WERI-Rb-1 (cell line): ENCODE measurements at regions not wholly inside any gene's neighbourhood (a gene's known extent, or its start where the extent isn't known, plus 50 kb on each side); places are given as distances from the start of the nearest gene placed in this dataset.
"Not testable (repeated sequence)": the region's sequence is repeated elsewhere in the genome, so short reads cannot be mapped to it uniquely, and the experiment has no call there.

ENCODE experiments used
- DNase-seq: peaks from one replicate; pipeline ENCODE4 v3.0.0-alpha.2; 2020
- H3K27ac ChIP-seq: fragments of 250-450 bp; sonication (Bioruptor Pico); 2 replicates; pipeline ENCODE4 v1.5.1; 2020; ENCODE audit warnings: mild to moderate bottlenecking, moderate library complexity
- H3K27me3 ChIP-seq: fragments of 250-450 bp; sonication (Bioruptor Pico); 2 replicates; pipeline ENCODE4 v1.5.1; 2021; ENCODE audit warnings: mild to moderate bottlenecking, low read depth, moderate library complexity; ENCODE audit not compliant: insufficient read depth, severe bottlenecking
- H3K36me3 ChIP-seq: fragments of 250-450 bp; sonication (Bioruptor Pico); 2 replicates; pipeline ENCODE4 v1.5.1; 2020; ENCODE audit warnings: mild to moderate bottlenecking, moderate library complexity
- H3K4me3 ChIP-seq: 2 replicates; pipeline ENCODE4 v1.5.1; 2011; ENCODE audit warnings: low read depth, mild to moderate bottlenecking, control low read depth, low read length
- H3K9me3 ChIP-seq: fragments of 250-450 bp; sonication (Bioruptor Pico); 2 replicates; pipeline ENCODE4 v1.5.1; 2021; ENCODE audit warnings: mild to moderate bottlenecking, moderate library complexity; ENCODE audit not compliant: severe bottlenecking
- CTCF ChIP-seq: IDR thresholded peaks from 2 replicates; pipeline ENCODE4 v1.5.1; 2011; ENCODE audit warnings: low read depth, mild to moderate bottlenecking, control low read depth, inconsistent platforms, low read length

GRCh38 chr4:167989815-167990214, 102.5 kb upstream of the ANXA10 start:
- no peak overlapping the region for H3K4me3 ChIP-seq
- no peak overlapping the region for H3K27ac ChIP-seq
- no peaks in the 10 kb centered on the region for H3K36me3 ChIP-seq
- no peaks in the 10 kb centered on the region for H3K9me3 ChIP-seq
- TF ChIP-seq CTCF = no peak
- H3K27me3 ChIP-seq = no peaks in the 10 kb centered on the region
- no peak for DNase-seq

- not testable (repeated sequence) for H3K4me3 ChIP-seq, H3K36me3 ChIP-seq, H3K9me3 ChIP-seq, DNase-seq, H3K27me3 ChIP-seq, H3K27ac ChIP-seq
Observed at GRCh38 chr4:168008112-168008511, 84.2 kb upstream of the ANXA10 start.

DNA sequence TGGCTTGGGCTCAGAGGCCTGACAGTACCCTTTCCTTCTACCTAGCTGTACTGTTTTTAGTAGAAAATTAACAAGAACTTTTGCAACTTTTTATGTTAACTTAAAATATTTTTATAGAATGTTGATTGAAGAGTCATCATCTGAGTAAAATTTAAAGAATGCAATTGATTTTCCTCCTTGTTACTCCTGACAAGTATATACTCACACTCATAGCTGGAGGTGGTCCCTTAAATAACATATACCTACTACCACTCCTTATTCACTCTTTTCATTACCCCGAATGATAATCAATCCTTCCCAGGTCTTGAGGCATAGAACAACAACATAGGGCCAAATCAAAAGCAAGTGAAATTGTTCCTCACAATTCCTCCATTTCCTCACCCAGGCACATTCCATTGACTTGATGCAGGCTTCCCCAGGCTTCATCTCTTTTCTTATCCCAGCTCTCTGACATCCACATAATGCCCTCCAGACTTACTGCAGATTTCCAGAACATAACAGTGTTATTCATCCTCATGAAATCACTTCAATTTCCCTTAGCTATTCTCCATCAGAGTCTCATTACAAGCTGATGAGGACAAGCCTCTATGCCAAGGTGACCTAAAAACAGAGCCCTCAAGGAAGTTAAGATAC, 73.2 kb upstream of the ANXA10 start:
- H3K9me3 ChIP-seq = peaks cover 8% of the 10 kb centered on the region
- no peak for DNase-seq
- no peaks in the 10 kb centered on the region for H3K36me3 ChIP-seq
- TF ChIP-seq CTCF = no peak
- H3K4me3 ChIP-seq = no peak overlapping the region
- no peaks in the 10 kb centered on the region for H3K27me3 ChIP-seq
- no peak overlapping the region for H3K27ac ChIP-seq

DNA sequence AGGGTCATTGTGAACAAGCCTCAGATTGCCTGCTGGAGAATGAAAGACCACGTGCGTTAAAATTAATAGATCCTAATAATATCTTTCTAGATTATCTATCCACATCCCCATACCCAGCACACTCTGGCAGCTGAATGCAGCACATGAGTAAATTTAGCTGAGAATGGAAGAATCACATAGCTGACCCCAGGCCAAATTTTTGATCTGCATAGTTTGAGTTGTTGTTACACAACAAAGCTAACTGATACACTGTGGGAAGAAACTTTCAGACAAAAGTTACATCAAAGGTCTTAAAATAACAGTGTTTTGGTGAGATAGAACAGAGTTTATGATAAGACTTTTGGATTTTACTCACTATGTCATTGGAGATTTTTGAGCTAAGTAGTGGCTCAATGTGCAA, 72.4 kb upstream of the ANXA10 start:
- Histone ChIP-seq H3K36me3 (no peaks in the 10 kb centered on the region), H3K4me3 (no peak overlapping the region), H3K27ac (no peak overlapping the region), H3K9me3 (peaks cover 8% of the 10 kb centered on the region), H3K27me3 (no peaks in the 10 kb centered on the region)
- no peak for TF ChIP-seq CTCF
- no peak for DNase-seq

DNA sequence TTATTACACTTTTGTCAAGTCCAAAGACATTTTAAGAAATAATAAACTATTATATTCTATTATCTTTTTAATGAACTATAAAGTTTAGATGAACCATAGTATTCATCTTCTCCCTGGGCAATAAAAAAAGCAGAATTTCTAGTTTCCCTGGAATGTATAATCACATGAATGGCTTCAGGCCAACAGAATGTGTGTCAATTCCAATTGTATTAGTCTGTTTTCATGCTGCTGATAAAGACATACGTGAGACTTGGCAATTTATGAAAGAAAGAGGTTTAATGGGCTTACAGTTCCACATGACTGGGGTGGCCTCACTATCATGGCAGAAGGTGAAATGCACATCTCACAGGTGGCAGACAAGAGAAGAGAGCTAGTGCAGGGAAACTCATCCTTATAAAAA, 70.7 kb upstream of the ANXA10 start:
- Histone ChIP-seq H3K27ac (no peak overlapping the region), H3K27me3 (no peaks in the 10 kb centered on the region)
- DNase-seq = no peak

DNA sequence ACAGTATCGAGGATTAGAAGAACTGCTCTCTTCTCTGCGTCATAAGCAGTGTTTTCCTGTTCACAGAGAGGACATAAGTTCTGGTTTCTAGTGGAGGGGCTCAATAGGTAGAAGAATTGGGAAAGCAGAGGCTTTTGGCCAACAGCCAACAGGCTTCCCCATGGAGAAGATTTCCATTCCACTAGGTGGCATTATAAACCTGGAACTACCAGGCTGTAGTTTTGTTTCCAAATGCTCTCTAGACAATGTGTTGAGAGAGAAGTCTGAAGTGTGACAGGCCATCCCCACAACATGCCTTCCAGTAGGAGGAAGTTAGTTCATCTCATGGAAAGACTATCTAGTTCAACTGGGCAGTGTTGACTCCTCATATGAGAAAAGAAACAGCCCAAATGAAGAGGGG, 63.8 kb upstream of the ANXA10 start:
- Histone ChIP-seq H3K27ac (no peak overlapping the region), H3K9me3 (peaks cover 4% of the 10 kb centered on the region), H3K4me3 (no peak overlapping the region), H3K27me3 (no peaks in the 10 kb centered on the region), H3K36me3 (no peaks in the 10 kb centered on the region)
- 0 out of 2 replicates have a peak, but pooled peaks have one; percentile 21 for TF ChIP-seq CTCF
- no peak for DNase-seq

More for the DNA sequence above, 70.7 kb upstream of the ANXA10 start:
- Histone ChIP-seq H3K9me3 (peaks cover 8% of the 10 kb centered on the region), H3K4me3 (no peak overlapping the region), H3K36me3 (no peaks in the 10 kb centered on the region)
- TF ChIP-seq CTCF = no peak
